Fibroblast of the aortic adventitia (primary cell): ENCODE measurements at regions not wholly inside any gene's neighbourhood (a gene's known extent, or its start where the extent isn't known, plus 50 kb on each side); places are given as distances from the start of the nearest gene placed in this dataset.
"Not testable (repeated sequence)": the region's sequence is repeated elsewhere in the genome, so short reads cannot be mapped to it uniquely, and the experiment has no call there.

ENCODE experiments used
- DNase-seq: peaks from one replicate; pipeline ENCODE4 v3.0.0-alpha.2; 2010; ENCODE audit warnings: low read depth
- H3K4me3 ChIP-seq: 2 replicates; pipeline ENCODE4 v1.5.1; 2011; ENCODE audit warnings: low read depth, mild to moderate bottlenecking, control low read depth, low read length, moderate library complexity
- CTCF ChIP-seq: IDR thresholded peaks from 2 replicates; pipeline ENCODE4 v1.5.1; 2011; ENCODE audit warnings: mild to moderate bottlenecking, low read length, control low read depth, inconsistent platforms; ENCODE audit not compliant: insufficient read depth

DNA sequence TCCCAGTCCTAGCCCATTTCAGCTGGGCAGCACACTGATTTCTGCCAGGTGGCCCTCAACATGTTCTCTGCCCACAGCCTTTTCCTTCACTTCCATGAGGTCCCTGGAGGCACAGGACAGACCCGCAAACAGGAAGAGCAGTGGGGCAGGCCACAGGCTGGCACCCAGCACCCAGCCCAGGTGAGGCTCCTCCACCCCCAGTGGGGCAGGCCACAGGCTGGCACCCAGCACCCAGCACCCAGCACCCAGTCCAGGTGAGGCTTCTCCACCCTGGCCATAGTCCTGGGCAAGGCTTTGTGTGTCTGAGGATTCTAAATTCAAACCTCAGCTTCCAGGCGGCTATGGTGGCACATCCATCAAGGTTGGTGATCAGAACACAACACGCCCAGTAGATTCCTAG, 1413.0 kb downstream of the BRD1 start:
- no peak for TF ChIP-seq CTCF
- no peak for DNase-seq
- H3K4me3 ChIP-seq = no peak overlapping the region

- not testable (repeated sequence) for DNase-seq
Observed at GRCh38 chr22:48412931-48413330, 1414.7 kb downstream of the BRD1 start.

GRCh38 chr22:48410536-48410935, 1417.1 kb downstream of the BRD1 start:
- DNase-seq = no peak
- no peak overlapping the region for H3K4me3 ChIP-seq
- no peak for TF ChIP-seq CTCF

More at GRCh38 chr22:48412931-48413330, 1414.7 kb downstream of the BRD1 start:
- not testable (repeated sequence) for H3K4me3 ChIP-seq

DNA sequence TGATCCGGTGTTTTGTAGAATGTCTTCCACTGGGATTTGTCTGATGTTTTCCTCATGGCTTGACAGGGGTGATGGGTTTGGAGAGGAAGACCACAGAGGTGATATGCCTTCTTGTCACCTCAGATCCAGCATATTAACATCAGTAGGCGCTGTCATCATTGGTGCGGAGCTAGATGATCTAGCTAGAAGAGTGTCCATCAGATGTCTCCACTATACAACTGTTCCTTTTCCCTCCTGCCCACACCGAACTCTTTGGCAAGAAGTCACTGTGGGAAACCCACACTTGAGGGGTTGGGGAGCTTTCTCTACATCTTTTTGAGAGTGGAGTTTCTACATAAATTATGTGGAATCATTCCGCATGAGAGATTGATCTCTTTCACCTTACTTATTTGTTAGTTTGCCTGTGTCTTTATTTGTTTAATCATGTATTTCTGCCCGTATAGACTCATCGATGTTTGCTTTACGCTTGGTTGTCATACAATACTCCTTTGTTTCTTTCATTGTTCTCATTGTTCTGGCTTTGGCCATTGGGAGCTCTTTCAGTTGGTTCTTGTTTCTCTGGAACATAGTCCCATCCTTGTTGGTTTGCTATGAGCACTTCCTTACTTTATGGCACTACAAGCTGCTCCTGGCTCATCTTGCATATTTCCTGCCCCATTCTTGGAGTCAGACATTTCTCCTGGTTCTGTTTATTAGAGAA, 1420.3 kb downstream of the BRD1 start:
- TF ChIP-seq CTCF = no peak
- H3K4me3 ChIP-seq = no peak overlapping the region
- no peak for DNase-seq

DNA sequence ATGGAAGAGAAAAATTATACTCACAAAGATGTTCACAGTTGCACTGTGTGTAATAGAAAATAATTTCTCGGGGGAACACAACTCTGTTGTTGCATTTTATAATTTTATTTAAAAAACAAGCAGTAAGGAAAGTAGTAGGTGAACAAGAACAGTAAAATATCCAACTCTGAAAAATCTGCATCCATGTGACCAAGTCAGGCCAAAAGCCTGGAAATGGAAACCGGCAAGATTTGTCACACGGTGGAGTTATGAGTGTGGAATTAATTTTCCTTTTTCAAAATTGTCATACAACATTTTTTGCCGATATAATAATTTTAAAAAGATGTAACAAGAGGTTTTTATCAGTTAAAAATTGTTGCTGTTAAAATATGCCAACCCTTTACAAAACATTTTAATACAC, 1421.5 kb downstream of the BRD1 start:
- no peak for TF ChIP-seq CTCF
- H3K4me3 ChIP-seq = no peak overlapping the region
- DNase-seq = no peak

DNA sequence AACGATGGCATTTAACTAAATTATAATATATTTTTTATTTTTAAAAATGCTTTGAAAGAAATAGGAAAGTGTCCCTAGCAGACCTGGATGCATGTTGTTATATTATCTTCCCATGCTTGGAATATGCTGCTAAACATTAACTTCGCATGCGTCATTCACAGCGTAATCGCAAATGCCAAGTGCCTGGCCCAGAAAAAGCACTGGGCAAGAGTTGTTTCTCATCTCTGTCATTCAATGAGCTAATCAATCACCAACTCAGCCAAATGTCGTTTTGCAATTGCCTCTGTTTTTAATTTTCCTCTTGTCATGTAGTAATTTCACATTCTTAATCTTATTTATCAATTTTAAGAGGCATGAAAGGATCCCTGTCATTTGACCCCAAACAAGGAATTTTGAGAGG, 1421.9 kb downstream of the BRD1 start:
- no peak overlapping the region for H3K4me3 ChIP-seq
- no peak for TF ChIP-seq CTCF
- DNase-seq = no peak

DNA sequence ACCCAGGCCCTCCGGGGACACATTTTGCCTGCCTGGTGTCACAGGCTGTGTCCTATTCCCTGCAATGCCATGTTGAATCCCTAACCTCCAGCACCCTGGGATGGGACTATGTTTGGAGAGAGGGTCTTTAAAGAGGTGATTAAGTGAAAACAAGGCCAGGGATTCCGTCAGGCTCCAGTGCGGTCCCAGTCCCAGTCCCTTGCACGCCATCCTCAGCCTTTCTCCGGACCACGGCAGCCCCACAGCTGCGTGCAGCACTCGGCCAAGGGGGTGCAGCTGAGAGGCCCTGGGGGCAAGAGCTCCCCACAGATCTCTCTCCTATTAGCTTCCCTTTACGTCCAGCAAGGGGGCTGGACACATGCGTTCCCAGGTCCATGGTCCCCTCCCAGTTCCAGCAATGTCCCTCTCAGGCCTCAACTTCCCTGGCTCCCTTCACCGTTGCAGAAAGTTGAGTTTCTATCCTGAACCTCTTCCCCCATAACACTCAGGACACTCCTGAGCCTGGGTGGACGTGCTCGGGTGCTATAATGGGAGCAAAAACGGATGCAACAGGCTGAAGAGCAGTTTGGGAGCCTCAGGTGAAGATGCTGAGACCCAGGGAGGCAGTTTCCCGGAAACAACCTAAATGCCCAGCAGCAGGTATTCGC, 1422.7 kb downstream of the BRD1 start:
- TF ChIP-seq CTCF = no peak
- DNase-seq = no peak
- H3K4me3 ChIP-seq = no peak overlapping the region
